Epithelial cell of proximal tubule (primary cell): ENCODE measurements at regions not wholly inside any gene's neighbourhood (a gene's known extent, or its start where the extent isn't known, plus 50 kb on each side); places are given as distances from the start of the nearest gene placed in this dataset.

Experiments used
- DNase-seq: peaks from one replicate; pipeline ENCODE4 v3.0.0-alpha.2; 2011; ENCODE audit warnings: low read depth
- H3K4me3 ChIP-seq: 2 replicates; pipeline ENCODE4 v1.5.1; 2011; ENCODE audit warnings: low read depth, mild to moderate bottlenecking, low read length
- TF ChIP-seq, protein P1 (sequence below): conservative IDR thresholded peaks from 2 replicates; pipeline ENCODE4 v1.5.1; 2012; ENCODE audit warnings: low read depth, mild to moderate bottlenecking, low read length

DNA sequence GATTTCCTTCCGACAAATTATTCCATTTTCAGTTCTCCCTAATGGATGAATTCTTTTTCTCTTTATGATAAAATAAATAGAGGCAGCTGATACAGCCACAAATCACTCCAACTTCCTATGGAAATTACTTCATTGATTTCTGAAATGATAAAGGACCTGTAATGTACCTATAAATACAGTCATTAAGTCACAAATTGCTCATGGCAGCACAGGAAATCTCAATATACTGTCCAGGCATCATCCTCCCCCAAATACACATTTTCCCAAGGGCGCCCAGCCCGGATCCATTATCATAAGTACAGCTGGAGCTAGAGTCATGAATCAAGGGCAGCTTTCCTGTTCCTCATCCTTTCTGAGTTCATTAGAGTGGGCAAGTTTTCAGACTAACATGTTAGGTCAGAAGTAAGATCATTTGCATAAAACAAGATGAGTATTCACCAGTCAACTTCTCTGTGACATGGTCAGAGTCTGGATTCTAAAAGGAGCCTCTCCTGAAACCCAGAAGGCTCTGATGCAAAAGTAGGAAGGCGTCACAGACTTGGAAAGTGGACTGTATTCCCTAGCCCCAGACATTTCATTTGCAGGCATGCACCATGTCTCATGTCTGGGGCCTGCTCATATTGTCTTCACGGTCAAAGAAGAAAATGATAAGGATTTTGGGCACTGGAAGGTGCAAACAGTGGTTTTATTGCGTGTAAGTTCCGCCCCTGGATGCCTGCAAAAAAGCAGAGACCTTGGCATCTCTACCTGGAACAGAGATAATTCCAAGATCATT lies 383.2 kb downstream of the PLK2 start:
- TF ChIP-seq, protein P1, sequence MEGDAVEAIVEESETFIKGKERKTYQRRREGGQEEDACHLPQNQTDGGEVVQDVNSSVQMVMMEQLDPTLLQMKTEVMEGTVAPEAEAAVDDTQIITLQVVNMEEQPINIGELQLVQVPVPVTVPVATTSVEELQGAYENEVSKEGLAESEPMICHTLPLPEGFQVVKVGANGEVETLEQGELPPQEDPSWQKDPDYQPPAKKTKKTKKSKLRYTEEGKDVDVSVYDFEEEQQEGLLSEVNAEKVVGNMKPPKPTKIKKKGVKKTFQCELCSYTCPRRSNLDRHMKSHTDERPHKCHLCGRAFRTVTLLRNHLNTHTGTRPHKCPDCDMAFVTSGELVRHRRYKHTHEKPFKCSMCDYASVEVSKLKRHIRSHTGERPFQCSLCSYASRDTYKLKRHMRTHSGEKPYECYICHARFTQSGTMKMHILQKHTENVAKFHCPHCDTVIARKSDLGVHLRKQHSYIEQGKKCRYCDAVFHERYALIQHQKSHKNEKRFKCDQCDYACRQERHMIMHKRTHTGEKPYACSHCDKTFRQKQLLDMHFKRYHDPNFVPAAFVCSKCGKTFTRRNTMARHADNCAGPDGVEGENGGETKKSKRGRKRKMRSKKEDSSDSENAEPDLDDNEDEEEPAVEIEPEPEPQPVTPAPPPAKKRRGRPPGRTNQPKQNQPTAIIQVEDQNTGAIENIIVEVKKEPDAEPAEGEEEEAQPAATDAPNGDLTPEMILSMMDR = no peak
- H3K4me3 ChIP-seq = no peak overlapping the region
- no peak for DNase-seq

GRCh38 chr5:58075907-58076306 lies 384.0 kb downstream of the PLK2 start:
- no peak overlapping the region for H3K4me3 ChIP-seq
- TF ChIP-seq, protein P1 = no peak
- no peak for DNase-seq

DNA sequence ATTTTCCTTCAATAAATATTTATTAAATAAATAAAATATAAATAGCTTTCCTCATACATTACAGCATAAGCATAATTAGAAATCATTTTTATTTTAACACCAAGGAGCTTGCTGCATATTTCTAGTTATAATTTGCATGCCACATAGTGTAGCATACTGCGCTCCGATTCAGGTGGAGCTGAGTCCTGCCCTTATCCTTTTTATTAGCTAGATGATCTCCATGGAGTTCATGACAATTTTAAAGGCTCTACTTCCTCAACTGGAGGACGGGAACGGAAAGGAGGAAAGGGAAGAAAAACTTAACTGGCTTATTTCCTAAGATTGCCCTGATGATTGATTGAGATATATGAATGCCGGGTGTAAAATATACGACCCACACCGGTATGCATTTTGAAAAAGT lies 385.2 kb downstream of the PLK2 start:
- no peak for DNase-seq
- H3K4me3 ChIP-seq = no peak overlapping the region
- TF ChIP-seq, protein P1 = no peak

DNA sequence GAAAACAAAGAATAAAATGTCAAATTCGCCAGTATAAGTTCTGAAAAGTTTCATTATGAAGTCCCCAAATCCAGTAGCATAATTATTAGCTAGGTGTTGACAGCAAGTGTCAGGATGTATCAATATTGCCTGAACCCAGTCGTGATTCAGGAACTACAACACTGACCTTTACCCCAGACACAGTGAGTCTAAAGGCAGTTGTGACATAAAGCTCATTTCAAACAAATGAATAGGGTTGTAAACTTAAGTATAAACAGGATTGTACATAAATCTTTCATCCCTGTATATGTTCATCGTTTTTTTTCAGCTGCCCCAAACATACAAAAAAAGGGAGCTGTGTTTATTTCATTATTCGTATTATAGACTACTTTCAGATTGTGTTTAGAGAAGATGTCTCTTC lies 385.7 kb downstream of the PLK2 start:
- DNase-seq = no peak
- TF ChIP-seq, protein P1 = no peak
- H3K4me3 ChIP-seq = no peak overlapping the region

- TF ChIP-seq, protein P1 = no peak
- no peak for DNase-seq
- H3K4me3 ChIP-seq = no peak overlapping the region
Observed at GRCh38 chr5:58073243-58073642, 386.6 kb downstream of the PLK2 start.

DNA sequence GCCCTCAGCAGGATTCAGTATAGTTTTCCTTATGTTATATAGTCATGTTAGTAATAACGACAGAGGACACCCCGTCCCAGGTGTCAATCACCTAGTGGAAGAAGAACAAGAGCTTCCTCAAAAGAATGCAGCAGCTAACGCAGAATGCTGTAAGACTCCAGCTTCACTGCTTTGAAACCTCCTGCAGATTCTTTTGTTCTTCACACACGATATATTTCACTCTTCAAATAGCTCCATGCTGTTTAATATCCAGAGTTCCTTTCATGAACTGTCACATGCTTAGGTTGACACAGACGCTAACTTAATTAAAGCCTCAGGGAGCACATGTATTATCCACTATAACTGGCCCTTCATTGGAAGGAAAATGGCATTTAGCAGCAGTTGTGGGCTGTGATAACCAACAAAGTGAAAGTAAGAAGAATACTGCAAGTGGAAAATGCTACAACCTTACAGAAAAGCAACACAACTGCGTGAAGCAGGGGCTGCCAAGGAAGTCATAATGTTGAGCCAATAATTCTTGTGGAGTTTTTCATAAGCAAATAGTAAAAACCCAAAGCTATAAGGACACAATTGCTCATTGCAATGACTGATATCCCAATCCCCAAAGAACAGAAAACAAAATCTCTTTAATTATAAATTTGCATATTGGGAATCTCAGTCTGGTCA lies 387.5 kb downstream of the PLK2 start:
- H3K4me3 ChIP-seq = no peak overlapping the region
- no peak for DNase-seq
- TF ChIP-seq, protein P1 = no peak
